IMR-90 (cell line): ENCODE measurements at regions not wholly inside any gene's neighbourhood (a gene's known extent, or its start where the extent isn't known, plus 50 kb on each side); places are given as distances from the start of the nearest gene placed in this dataset.

Experiments
- ATAC-seq: fragments of 200-7000 bp; cut with Tn5 transposase; 2 replicates; pipeline ENCODE4 v1.9.1; 2020; ENCODE audit warnings: low read depth, mild to moderate bottlenecking, moderate library complexity
- BruUV-seq: library from RNA; stranded (reverse); fragments of 400-500 nt; replicated peaks from 2 replicates; lab custom pipeline; 2021; lab: Mats Ljungman, UMichigan
- CTCF ChIA-PET: fragments of 300-600 bp; formaldehyde crosslinking; extraction: SDS; loops from one replicate; lab custom pipeline; 2021; ENCODE audit warnings: antibody characterized with exemption; lab: Yijun Ruan, JAX
- POLR2A ChIA-PET: fragments of 300-600 bp; sonication (Branson Sonifier 250); formaldehyde crosslinking; loops from one replicate; lab custom pipeline; 2022; ENCODE audit warnings: antibody characterized with exemption; ENCODE audit not compliant: unreplicated experiment; lab: Charles Lee
- DNase-seq: peaks from one replicate; pipeline ENCODE4 v3.0.0; 2013
- H2AFZ ChIP-seq: replicated peaks from 2 replicates; pipeline ENCODE3; 2013; ENCODE audit warnings: low read length, mild to moderate bottlenecking; ENCODE audit not compliant: poor library complexity
- H2AK5ac ChIP-seq: 2 replicates; pipeline ENCODE4 v1.6.1; 2013; ENCODE audit warnings: low read depth, low read length, inconsistent platforms
- H2AK9ac ChIP-seq: replicated peaks from 2 replicates; pipeline ENCODE3; 2013; ENCODE audit warnings: mild to moderate bottlenecking, low read depth, low read length, moderate library complexity; ENCODE audit not compliant: poor library complexity
- H2BK120ac ChIP-seq: 2 replicates; pipeline ENCODE4 v1.6.1; 2013; ENCODE audit warnings: low read depth, low read length, inconsistent platforms
- H2BK15ac ChIP-seq: 3 replicates; pipeline ENCODE4 v1.6.1; 2013; ENCODE audit warnings: low read depth, low read length, inconsistent platforms
- H2BK20ac ChIP-seq: 2 replicates; pipeline ENCODE4 v1.6.1; 2013; ENCODE audit warnings: low read depth, mild to moderate bottlenecking, inconsistent platforms, low read length, moderate library complexity
- H2BK5ac ChIP-seq: 2 replicates; pipeline ENCODE4 v1.6.1; 2013; ENCODE audit warnings: mild to moderate bottlenecking, low read depth, low read length, inconsistent platforms; ENCODE audit not compliant: poor library complexity, severe bottlenecking
- H3K14ac ChIP-seq: replicated peaks from 2 replicates; pipeline ENCODE4 v1.6.1; 2013; ENCODE audit warnings: low read depth, low read length, inconsistent platforms
- H3K18ac ChIP-seq: 2 replicates; pipeline ENCODE4 v1.6.1; 2013; ENCODE audit warnings: low read depth, low read length, control low read depth
- H3K23ac ChIP-seq: 2 replicates; pipeline ENCODE4 v1.6.1; 2013; ENCODE audit warnings: low read depth, low read length, inconsistent platforms
- H3K27ac ChIP-seq: 2 replicates; pipeline ENCODE4 v1.5.1; 2013; ENCODE audit warnings: mild to moderate bottlenecking, control low read depth, low read length; ENCODE audit not compliant: insufficient read depth
- H3K27me3 ChIP-seq: 2 replicates; pipeline ENCODE4 v1.6.1; 2013; ENCODE audit warnings: low read length; ENCODE audit not compliant: control insufficient read depth, insufficient read depth
- H3K36me3 ChIP-seq: 2 replicates; pipeline ENCODE4 v1.6.1; 2013; ENCODE audit warnings: low read length, mixed read lengths; ENCODE audit not compliant: control insufficient read depth, insufficient read depth
- H3K4ac ChIP-seq: 2 replicates; pipeline ENCODE4 v1.6.1; 2013; ENCODE audit warnings: low read depth, low read length, inconsistent platforms
- H3K4me1 ChIP-seq: 2 replicates; pipeline ENCODE4 v1.6.1; 2013; ENCODE audit warnings: low read length, mixed read lengths; ENCODE audit not compliant: control insufficient read depth, insufficient read depth
- H3K4me2 ChIP-seq: 2 replicates; pipeline ENCODE4 v1.6.1; 2013; ENCODE audit warnings: low read depth, mild to moderate bottlenecking, control low read depth, low read length, moderate library complexity
- H3K4me3 ChIP-seq: 2 replicates; pipeline ENCODE4 v1.5.1; 2013; ENCODE audit warnings: low read depth, mild to moderate bottlenecking, control low read depth, low read length, moderate library complexity; ENCODE audit not compliant: insufficient read depth
- H3K56ac ChIP-seq: 2 replicates; pipeline ENCODE4 v1.6.1; 2013; ENCODE audit warnings: low read length, inconsistent platforms; ENCODE audit not compliant: insufficient read depth; ENCODE audit errors: extremely low read depth
- H3K79me1 ChIP-seq, 2 experiments: 2 replicates each; pipeline ENCODE4 v1.6.1; 2013; ENCODE audit warnings: low read length in 2 of 2, inconsistent platforms in 1 of 2, low read depth in 1 of 2
- H3K9ac ChIP-seq: 2 replicates; pipeline ENCODE4 v1.6.1; 2013; ENCODE audit warnings: low read depth, low read length, control low read depth
- H3K9me1 ChIP-seq: 2 replicates; pipeline ENCODE4 v1.6.1; 2013; ENCODE audit warnings: low read length, inconsistent platforms; ENCODE audit not compliant: insufficient read depth
- H3K9me3 ChIP-seq: 2 replicates; pipeline ENCODE4 v1.6.1; 2013; ENCODE audit warnings: low read length; ENCODE audit not compliant: control insufficient read depth, insufficient read depth
- H4K20me1 ChIP-seq: 2 replicates; pipeline ENCODE4 v1.6.1; 2013; ENCODE audit warnings: low read length, inconsistent platforms; ENCODE audit not compliant: insufficient read depth
- H4K5ac ChIP-seq: 2 replicates; pipeline ENCODE4 v1.6.1; 2013; ENCODE audit warnings: mild to moderate bottlenecking, low read depth, low read length, control low read depth
- H4K8ac ChIP-seq, 2 experiments: 2 replicates each; pipeline ENCODE4 v1.6.1; 2013; ENCODE audit warnings: low read depth in 2 of 2, low read length in 2 of 2, control low read depth in 1 of 2, inconsistent platforms in 1 of 2
- H4K91ac ChIP-seq: 2 replicates; pipeline ENCODE4 v1.6.1; 2013; ENCODE audit warnings: low read depth, low read length, inconsistent platforms; ENCODE audit not compliant: insufficient read depth
- BHLHE40 ChIP-seq: fragments of 150-350 bp; IDR thresholded peaks from 2 replicates; pipeline ENCODE4 v1.6.1; 2016; ENCODE audit warnings: mild to moderate bottlenecking, low read depth, low read length
- FOS ChIP-seq: fragments of 150-350 bp; IDR thresholded peaks from 2 replicates; pipeline ENCODE4 v1.6.1; 2016; ENCODE audit warnings: low read depth, low read length
- MAZ ChIP-seq: IDR thresholded peaks from 2 replicates; pipeline ENCODE4 v1.6.1; 2012; ENCODE audit warnings: low read depth, mild to moderate bottlenecking, low read length, improper control_type of control experiment, moderate library complexity, borderline replicate concordance
- MXI1 ChIP-seq: IDR thresholded peaks from 2 replicates; pipeline ENCODE4 v1.6.1; 2012; ENCODE audit warnings: low read depth, mild to moderate bottlenecking, low read length, moderate library complexity, borderline replicate concordance
- POLR2A ChIP-seq: IDR thresholded peaks from 2 replicates; pipeline ENCODE4 v1.6.1; 2012; ENCODE audit warnings: mild to moderate bottlenecking, low read depth, low read length
- RFX5 ChIP-seq: IDR thresholded peaks from 2 replicates; pipeline ENCODE4 v1.8.0; 2012; ENCODE audit warnings: low read depth, mild to moderate bottlenecking, low read length, moderate library complexity
- WGBS, 2 experiments: methylation state at CpG; one replicate each; pipeline versions ENCODE4 v1.1.5 to v1.1.7; 2013; ENCODE audit warnings: missing lambda C conversion rate in 2 of 2; ENCODE audit not compliant: insufficient read length in 1 of 2; ENCODE audit errors: extremely low coverage in 2 of 2; 5-methylcytosine and 5-hydroxymethylcytosine counted together
- dilution Hi-C: fragments of 300-500 bp; cut with HindIII; formaldehyde crosslinking; loops from one replicate; pipeline ENCODE4 v1.14.3; 2018; ENCODE audit warnings: low sequenced_read_pairs; ENCODE audit not compliant: unreplicated experiment
- in situ Hi-C: fragments of 300-500 bp; cut with MboI; formaldehyde crosslinking; loops from 3 replicates; pipeline ENCODE4 v1.14.3; 2019; ENCODE audit warnings: low sequenced_read_pairs, inconsistent platforms, mixed read lengths
- intact Hi-C: fragments of 100-400 bp; cut with micrococcal nuclease; formaldehyde crosslinking; loops from 2 replicates; pipeline ENCODE4 v1.10.0; 2022
- TF ChIP-seq, protein P1 (sequence below): fragments of 150-350 bp; IDR thresholded peaks from 2 replicates; pipeline ENCODE4 v1.6.1; 2017; ENCODE audit warnings: mild to moderate bottlenecking, antibody characterized with exemption, low read length, low read depth
- TF ChIP-seq, protein P2 (sequence below): conservative IDR thresholded peaks from 2 replicates; pipeline ENCODE4 v1.5.1; 2012; ENCODE audit warnings: mild to moderate bottlenecking, low read depth, low read length, improper control_type of control experiment

DNA sequence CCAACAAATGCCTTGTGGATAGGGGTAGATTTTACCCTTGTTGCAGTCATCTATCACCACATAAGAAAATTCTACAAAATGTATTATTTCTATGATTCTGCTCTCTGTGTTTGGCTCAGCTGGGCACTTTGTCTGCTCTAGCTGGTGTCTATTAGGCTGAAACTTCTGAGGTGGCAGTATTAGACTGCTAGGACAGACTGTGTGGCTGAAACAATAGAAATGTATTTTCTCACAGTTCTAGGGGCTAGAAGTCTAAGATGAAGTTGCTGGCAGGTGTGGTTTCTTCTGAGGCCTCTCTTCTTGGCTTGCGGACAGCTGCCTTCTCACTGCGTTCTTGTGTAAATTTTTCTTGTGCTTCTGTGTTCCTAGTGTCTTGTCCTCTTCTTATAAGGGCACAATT lies 1139.6 kb upstream of the LRRTM3 start:
- ChIA-PET POLR2A (no interaction called here), CTCF (no interaction called here)
- H2AFZ ChIP-seq, result no peak overlapping the region
- H3K56ac ChIP-seq, result no peak overlapping the region
- no peak overlapping the region for H4K8ac ChIP-seq
- DNase-seq (no peak), ATAC-seq (no peak)
- no peak overlapping the region for H2BK20ac ChIP-seq
- H2AK9ac ChIP-seq, result no peak overlapping the region
- no peaks in the 10 kb centered on the region for H4K20me1 ChIP-seq
- WGBS, 2 experiments, result no CpG with 5 or more reads among the region's 2 CpGs
- TF ChIP-seq MAZ (no peak), BHLHE40 (no peak), FOS (no peak), POLR2A (no peak), MXI1 (no peak), RFX5 (no peak)
- TF ChIP-seq, protein P1, sequence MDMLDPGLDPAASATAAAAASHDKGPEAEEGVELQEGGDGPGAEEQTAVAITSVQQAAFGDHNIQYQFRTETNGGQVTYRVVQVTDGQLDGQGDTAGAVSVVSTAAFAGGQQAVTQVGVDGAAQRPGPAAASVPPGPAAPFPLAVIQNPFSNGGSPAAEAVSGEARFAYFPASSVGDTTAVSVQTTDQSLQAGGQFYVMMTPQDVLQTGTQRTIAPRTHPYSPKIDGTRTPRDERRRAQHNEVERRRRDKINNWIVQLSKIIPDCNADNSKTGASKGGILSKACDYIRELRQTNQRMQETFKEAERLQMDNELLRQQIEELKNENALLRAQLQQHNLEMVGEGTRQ, result no peak
- TF ChIP-seq, protein P2, sequence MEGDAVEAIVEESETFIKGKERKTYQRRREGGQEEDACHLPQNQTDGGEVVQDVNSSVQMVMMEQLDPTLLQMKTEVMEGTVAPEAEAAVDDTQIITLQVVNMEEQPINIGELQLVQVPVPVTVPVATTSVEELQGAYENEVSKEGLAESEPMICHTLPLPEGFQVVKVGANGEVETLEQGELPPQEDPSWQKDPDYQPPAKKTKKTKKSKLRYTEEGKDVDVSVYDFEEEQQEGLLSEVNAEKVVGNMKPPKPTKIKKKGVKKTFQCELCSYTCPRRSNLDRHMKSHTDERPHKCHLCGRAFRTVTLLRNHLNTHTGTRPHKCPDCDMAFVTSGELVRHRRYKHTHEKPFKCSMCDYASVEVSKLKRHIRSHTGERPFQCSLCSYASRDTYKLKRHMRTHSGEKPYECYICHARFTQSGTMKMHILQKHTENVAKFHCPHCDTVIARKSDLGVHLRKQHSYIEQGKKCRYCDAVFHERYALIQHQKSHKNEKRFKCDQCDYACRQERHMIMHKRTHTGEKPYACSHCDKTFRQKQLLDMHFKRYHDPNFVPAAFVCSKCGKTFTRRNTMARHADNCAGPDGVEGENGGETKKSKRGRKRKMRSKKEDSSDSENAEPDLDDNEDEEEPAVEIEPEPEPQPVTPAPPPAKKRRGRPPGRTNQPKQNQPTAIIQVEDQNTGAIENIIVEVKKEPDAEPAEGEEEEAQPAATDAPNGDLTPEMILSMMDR, result no peak
- dilution Hi-C loops (no loop called here), in situ Hi-C loops (no loop called here), intact Hi-C loops (no loop called here)
- no peaks in the 10 kb centered on the region for H3K9me1 ChIP-seq
- no peak overlapping the region for H2BK120ac ChIP-seq
- no peak overlapping the region for H3K18ac ChIP-seq
- no peaks in the 10 kb centered on the region for H3K36me3 ChIP-seq
- no peaks in the 10 kb centered on the region for H3K4me1 ChIP-seq
- no peak overlapping the region for H3K14ac ChIP-seq
- no peak overlapping the region for H4K91ac ChIP-seq
- no peak overlapping the region for H3K4me2 ChIP-seq
- H3K9me3 ChIP-seq, result no peaks in the 10 kb centered on the region; the same call in 1 of the 2 replicates
- H3K4ac ChIP-seq, result no peak overlapping the region
- H2BK15ac ChIP-seq, result no peak overlapping the region
- no peak overlapping the region for H2BK5ac ChIP-seq
- no peak overlapping the region for H3K27ac ChIP-seq
- no peak overlapping the region for H3K4me3 ChIP-seq
- H3K23ac ChIP-seq, result no peak overlapping the region
- no peak overlapping the region for H2AK5ac ChIP-seq
- H3K79me1 ChIP-seq, result no peaks in the 10 kb centered on the region
- H3K9ac ChIP-seq, result no peak overlapping the region
- no peak overlapping the region for H4K5ac ChIP-seq
- no peaks in the 10 kb centered on the region for H3K27me3 ChIP-seq
- BruUV-seq, result no TSS peak
